ENCODE measurements at regions not wholly inside any gene's neighbourhood (a gene's known extent, or its start where the extent isn't known, plus 50 kb on each side); places are given as distances from the start of the nearest gene placed in this dataset.
A peak's percentile ranks its signal among the peaks of the same experiment; 100 is the strongest.

DNA sequence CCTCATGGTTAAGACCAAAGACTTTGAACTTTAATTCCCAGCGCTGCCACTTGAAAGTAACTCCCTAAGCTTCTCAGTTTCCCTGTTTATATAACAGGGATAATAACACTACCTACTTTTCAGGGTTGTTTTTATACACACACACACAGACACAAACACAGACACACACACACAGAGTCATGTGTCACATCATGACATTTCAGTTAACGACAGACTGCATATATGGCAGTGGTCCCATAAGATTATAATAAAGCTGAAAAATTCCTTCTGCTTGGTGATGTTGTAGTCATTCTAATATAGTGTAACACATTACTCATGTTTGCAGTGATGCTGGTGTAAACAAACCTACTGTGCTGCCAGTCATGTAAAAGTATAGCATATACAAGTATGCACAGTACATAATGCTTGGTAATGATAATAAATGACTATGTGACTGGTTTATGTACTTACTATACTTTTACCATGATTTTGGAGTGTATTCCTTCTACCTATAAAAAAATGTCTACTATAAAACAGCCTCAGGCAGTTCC, 89.2 kb upstream of the ITGA4 start:
- DNase-seq = no peak
- Histone ChIP-seq H3K4me1 (peaks cover 28% of the 10 kb centered on the region), H3K27ac (no peak overlapping the region)

DNA sequence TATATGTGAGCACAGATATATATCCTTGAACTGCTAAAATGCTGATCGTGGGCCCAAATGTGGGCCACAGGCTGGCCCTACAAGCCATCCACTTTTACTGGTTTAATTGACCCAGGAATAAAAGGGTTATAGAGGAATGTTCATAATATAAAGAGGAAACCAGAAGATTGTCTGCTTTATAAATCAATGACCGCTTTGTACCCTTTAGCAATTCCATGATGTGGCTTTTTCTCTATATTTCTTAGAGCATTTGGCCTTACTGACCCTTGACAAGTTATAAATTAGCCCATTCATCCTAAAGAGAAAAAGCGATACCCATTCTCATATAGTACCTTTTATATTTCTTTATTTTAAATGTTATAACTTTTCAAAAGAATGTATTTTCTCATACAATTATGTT, 87.1 kb upstream of the ITGA4 start:
- Histone ChIP-seq H3K4me3 (no peak overlapping the region), H3K27me3 (no peaks in the 10 kb centered on the region), H3K36me3 (no peaks in the 10 kb centered on the region), H3K4me1 (peaks cover 42% of the 10 kb centered on the region), H3K9me3 (replicated peaks) (no peaks in the 10 kb centered on the region), H3K27ac (no peak overlapping the region; the same call in 1 of the 2 replicates)
- no peak for DNase-seq

More for the DNA sequence above, 89.2 kb upstream of the ITGA4 start:
- Histone ChIP-seq H3K9me3 (replicated peaks) (no peaks in the 10 kb centered on the region), H3K36me3 (no peaks in the 10 kb centered on the region), H3K4me3 (no peak overlapping the region), H3K27me3 (no peaks in the 10 kb centered on the region)

DNA sequence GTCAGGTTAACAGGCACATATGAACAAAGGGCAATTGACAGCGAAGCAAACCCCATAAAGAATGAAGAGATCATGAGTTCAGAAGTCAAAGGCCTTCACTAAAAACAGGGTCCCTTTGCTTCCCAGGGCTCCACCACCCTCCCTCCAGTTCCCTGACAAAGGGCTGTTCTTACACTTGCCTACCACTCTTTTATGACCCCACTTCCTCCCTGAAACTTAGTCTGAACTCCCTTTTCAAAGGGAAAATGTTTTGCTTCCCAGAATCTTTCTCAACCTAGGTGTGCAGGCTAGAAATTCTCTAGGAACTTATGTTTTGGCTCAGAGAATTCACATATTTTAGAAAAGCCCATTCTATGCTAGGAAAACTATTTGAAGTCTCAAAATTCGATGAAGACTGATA, 86.0 kb upstream of the ITGA4 start:
- Histone ChIP-seq H3K4me1 (peaks cover 45% of the 10 kb centered on the region), H3K27ac (peak overlapping the region; percentile 96)

DNA sequence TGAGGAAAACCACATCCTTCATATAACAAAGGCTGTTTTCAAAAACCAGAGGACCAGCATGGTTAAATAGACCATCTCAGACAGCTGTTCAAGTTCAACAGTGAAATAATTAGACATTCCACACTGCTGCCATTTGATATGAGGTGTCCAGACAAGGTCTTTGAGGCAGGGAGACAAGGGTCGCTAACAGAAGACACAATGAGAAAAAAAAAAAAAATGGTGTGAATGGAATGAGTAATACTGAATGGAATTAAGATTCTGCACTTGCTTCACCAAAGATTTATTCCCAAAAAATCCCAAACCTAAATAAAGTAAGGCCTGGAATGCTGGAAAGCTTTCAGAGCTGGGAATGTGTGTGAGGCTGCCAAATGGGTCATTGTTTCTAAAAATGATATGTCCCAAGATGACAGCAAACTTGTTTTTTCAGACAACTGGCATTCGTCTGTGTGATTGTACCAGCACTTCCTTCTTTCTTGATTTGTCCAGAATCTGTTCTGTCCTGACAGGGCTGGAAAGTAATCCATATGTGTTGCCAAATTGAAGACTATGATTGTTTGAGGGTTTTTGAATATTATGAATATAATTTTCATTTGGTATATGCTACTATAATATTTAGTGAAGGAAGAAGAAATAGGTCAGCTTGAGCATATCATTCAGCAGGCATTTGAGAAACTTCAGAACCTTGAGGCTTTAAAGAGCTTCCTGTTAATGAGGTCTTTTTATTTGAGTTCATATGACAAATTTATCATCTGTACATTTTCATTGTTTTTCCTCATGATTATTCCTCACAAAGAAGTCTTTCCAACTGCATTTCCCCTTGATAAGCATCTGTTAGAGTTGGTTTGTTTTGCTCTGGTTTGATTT, 85.2 kb upstream of the ITGA4 start:
- peak; percentile 82 to 96 for DNase-seq

More for the DNA sequence above, 86.0 kb upstream of the ITGA4 start:
- Histone ChIP-seq H3K27me3 (no peaks in the 10 kb centered on the region), H3K4me3 (no peak overlapping the region), H3K9me3 (replicated peaks) (no peaks in the 10 kb centered on the region), H3K36me3 (no peaks in the 10 kb centered on the region)
- peak; percentile 45 to 74 for DNase-seq

DNA sequence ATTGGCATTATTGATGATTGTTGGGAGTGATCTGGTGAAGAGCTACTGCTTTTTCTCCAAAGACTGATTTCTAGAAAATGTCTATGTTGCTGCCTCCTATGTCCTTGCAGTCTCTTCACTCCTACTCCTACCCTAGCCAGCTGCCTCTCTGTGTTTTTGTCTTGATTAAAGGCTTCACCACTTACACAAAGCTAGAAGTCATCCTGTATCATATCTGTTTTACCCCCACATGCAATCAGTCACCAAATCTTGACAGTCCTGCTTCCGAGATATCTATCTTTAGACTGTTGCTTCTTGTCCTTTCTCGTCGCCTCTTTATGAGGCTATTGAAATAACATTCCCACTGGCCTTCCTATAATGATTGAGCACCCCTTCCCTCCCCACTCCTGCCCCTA, 84.5 kb upstream of the ITGA4 start:
- Histone ChIP-seq H3K27me3 (no peaks in the 10 kb centered on the region), H3K9me3 (replicated peaks) (no peaks in the 10 kb centered on the region), H3K27ac (peak overlapping the region; percentile 96), H3K4me3 (no peak overlapping the region), H3K4me1 (peaks cover 45% of the 10 kb centered on the region), H3K36me3 (no peaks in the 10 kb centered on the region)
- DNase-seq = peak in 1 of 2 experiments; percentile 37

More for the DNA sequence above, 85.2 kb upstream of the ITGA4 start:
- no peaks in the 10 kb centered on the region for H3K36me3 ChIP-seq
- H3K4me3 ChIP-seq = no peak overlapping the region
- H3K27me3 ChIP-seq = no peaks in the 10 kb centered on the region
- H3K4me1 ChIP-seq = peaks cover 45% of the 10 kb centered on the region
- H3K27ac ChIP-seq = peak overlapping the region; percentile 96
- no peaks in the 10 kb centered on the region for H3K9me3 ChIP-seq (replicated peaks)

DNA sequence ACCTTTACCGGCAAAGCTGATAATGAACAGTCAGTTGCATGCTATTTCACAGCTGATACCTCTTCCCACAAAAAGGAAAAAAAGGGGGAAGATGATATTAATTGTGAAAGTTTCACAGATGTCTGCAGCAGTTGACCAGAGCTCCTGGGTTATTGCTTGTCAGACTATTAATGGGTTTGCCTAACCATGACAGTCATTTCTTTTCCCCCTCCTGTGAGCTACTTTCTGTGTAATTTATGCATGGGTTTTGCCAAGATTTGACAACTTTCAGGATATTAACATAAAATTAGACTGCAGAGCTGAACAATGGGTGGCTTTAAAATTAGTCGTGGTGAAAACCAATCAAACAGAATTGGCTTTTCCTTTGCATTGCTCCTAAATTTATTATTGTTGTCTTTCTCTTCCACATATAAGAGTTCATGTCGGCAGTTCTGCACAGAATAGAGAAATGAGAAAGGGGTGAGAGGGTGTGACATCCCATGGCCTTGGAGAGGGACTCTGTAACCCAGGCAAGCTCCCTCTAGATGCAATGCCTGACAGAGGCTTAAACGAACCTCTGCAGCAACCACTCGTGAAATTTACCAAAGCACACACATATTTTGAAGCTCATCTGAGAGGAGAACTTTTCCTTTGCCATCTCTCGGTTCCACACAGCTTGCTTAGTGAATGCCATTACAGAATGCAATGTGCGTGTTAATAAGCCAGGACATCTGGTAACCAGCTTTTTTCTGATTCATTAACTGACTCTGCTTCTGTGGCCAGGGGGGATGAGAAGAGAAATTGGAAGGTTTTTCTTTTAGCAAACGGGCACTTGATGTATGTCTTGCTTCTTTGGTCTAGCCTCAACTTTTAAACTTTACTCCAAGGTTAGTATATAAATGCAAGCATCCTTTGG, 82.2 kb upstream of the ITGA4 start:
- Histone ChIP-seq H3K27ac (peak overlapping the region; percentile 4; the same call in 1 of the 2 replicates), H3K9me3 (replicated peaks) (no peaks in the 10 kb centered on the region), H3K27me3 (no peaks in the 10 kb centered on the region), H3K4me1 (peaks cover 42% of the 10 kb centered on the region), H3K36me3 (no peaks in the 10 kb centered on the region), H3K4me3 (no peak overlapping the region)
- peak in 1 of 2 experiments; percentile 8 for DNase-seq

DNA sequence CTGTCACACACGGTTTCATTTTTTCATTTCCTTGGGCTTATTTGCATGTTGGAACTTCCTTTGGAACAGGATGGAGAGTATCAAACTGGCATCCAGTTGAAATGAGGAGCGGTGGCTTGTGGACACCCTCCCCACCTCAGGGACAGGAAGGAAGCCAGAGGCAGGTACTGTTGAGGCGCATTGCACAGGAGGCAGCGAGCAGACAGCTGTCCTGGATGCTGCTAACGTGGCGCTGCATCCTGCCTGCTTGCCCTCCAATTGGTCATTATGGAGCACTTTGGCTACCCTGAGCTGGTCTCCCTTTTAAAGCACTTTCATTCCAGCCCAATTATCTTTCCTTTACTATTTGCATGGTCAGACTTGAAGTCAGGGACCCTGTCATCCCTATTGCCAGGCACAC, 80.7 kb upstream of the ITGA4 start:
- H3K9me3 ChIP-seq (replicated peaks) = no peaks in the 10 kb centered on the region
- DNase-seq = no peak
- no peaks in the 10 kb centered on the region for H3K27me3 ChIP-seq
- peaks cover 28% of the 10 kb centered on the region for H3K4me1 ChIP-seq
- H3K36me3 ChIP-seq = no peaks in the 10 kb centered on the region
- H3K4me3 ChIP-seq = no peak overlapping the region
- no peak overlapping the region for H3K27ac ChIP-seq

DNA sequence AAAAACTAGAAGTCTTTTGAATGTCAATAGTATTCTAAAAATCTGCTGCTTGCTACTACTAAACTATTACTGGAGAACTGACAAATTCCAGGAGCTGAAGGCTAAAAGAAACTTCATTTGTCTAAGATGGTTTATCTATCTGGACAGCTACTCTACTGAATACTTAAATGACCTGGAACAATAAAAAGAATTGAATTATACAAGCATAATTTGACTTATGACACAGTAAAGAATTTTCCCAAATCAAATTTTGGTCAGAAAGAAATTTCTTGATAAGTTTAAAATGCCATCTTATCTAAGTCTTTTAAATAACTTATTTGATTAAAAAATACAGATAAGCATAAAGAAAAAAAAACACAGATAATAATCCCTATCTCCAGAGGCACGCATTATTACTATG, 80.2 kb upstream of the ITGA4 start:
- Histone ChIP-seq H3K4me3 (no peak overlapping the region), H3K36me3 (no peaks in the 10 kb centered on the region), H3K27ac (no peak overlapping the region), H3K4me1 (peaks cover 27% of the 10 kb centered on the region), H3K27me3 (no peaks in the 10 kb centered on the region), H3K9me3 (replicated peaks) (no peaks in the 10 kb centered on the region)
- no peak for DNase-seq

DNA sequence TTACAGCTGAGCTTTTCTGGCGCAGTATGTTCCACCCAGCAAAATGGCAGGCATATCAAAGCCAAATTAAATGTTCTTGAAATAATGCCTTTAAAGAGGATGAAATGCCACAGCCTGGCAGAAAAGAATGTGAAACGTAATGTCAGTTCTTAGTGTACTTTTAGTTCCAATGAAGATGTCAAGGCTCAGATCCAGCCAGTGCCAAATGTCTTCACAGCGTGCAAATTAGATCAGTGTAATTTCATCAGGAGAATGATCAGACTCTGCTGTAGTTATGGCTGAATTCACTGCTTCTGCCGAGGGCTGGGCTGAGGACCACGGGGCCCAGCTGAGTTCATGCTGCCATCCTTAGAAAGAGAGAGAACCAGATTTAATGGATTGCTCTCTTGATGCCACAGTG, 78.7 kb upstream of the ITGA4 start:
- Histone ChIP-seq H3K36me3 (no peaks in the 10 kb centered on the region), H3K27ac (no peak overlapping the region), H3K9me3 (replicated peaks) (no peaks in the 10 kb centered on the region), H3K4me3 (no peak overlapping the region), H3K27me3 (no peaks in the 10 kb centered on the region), H3K4me1 (peaks cover 12% of the 10 kb centered on the region)
- no peak for DNase-seq

DNA sequence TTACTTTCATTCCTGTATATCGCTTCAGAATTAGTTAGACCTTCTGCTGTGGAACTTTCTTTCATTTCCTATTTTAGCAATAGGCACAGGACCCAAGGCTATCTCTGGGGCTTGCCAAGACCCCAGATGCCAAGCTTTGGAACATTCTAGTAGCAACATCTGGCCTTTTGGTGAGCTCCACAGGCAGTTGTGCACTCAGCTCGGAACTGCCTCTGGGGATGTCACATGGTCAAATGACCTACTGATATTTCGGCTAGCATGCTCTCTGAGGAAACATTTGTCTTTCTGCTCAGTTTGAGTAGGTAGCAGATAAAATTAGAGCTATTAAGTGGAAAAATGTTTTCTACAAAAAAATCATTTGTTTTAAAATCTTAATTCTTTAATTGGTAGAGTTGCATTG, 76.6 kb upstream of the ITGA4 start:
- DNase-seq = no peak
- Histone ChIP-seq H3K27ac (no peak overlapping the region), H3K9me3 (replicated peaks) (no peaks in the 10 kb centered on the region), H3K4me1 (no peaks in the 10 kb centered on the region), H3K4me3 (no peak overlapping the region), H3K36me3 (no peaks in the 10 kb centered on the region), H3K27me3 (no peaks in the 10 kb centered on the region)

DNA sequence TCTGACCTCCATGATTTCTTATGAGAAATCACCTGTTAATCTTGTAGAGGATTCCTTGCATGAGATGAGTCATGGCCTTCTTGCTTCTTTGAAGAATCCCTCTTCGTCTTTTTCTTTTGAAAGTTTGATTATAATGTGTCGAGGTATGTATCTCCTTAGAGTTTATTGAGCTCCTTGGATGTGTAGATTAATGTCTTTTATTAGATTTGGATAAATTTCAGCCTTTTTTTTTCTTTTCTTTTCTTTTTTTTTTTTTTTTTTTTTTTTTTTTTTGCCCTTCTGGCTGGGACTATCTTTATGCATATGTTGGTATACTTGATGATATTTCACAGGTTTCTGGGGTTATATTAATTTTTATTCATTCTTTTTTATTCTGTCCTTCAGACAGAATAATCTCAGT, 72.3 kb upstream of the ITGA4 start:
- DNase-seq = no peak
- Histone ChIP-seq H3K27me3 (no peaks in the 10 kb centered on the region), H3K36me3 (no peaks in the 10 kb centered on the region), H3K4me3 (no peak overlapping the region), H3K27ac (no peak overlapping the region), H3K4me1 (no peaks in the 10 kb centered on the region), H3K9me3 (replicated peaks) (no peaks in the 10 kb centered on the region)

DNA sequence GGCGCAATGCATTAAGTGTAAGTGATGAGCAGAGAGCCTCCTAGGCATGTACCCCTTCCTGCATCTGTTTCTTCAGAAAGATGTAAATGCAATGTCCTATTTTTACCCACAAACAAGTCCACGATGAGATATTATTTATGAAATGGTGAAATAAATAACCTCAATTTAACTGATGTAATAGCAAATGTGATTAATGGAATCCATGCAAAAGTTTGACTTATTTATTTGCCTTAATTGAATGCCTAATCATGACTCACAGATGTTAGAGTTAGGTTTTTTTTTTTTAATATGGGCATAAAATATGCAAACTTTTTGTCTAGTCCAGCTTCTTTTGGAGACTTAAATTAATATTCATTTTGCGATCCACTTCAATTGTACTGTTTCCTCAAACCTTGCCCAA, 67.7 kb upstream of the ITGA4 start:
- Histone ChIP-seq H3K4me3 (no peak overlapping the region), H3K27me3 (no peaks in the 10 kb centered on the region), H3K27ac (no peak overlapping the region), H3K36me3 (no peaks in the 10 kb centered on the region), H3K9me3 (replicated peaks) (no peaks in the 10 kb centered on the region), H3K4me1 (peaks cover 10% of the 10 kb centered on the region)
- DNase-seq = no peak

DNA sequence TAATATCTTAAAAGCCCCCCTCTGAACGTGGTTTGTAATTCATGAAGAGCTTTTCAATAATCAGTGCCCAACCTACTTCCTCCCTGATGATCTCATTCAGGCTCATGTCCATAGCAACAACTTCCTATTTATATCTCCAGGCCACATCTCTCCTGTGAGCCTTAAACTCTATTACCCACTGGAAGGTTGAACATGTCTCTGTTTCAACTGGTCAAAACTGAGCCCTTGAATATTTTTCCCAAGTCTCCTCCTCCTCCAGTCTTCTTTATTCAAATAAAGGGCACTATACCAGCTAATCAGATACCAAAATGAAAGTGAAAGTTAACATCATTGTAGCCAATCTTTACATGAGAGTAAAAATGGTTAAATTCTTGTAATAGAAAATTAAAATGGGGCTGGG, 63.7 kb upstream of the ITGA4 start:
- H3K9me3 ChIP-seq (replicated peaks) = no peaks in the 10 kb centered on the region; the same call in 1 of the 2 replicates
- peaks cover 43% of the 10 kb centered on the region for H3K4me1 ChIP-seq
- no peaks in the 10 kb centered on the region for H3K36me3 ChIP-seq
- peak overlapping the region; percentile 50 for H3K27ac ChIP-seq
- no peak overlapping the region for H3K4me3 ChIP-seq
- no peaks in the 10 kb centered on the region for H3K27me3 ChIP-seq
- peak; percentile 29 to 68 for DNase-seq

DNA sequence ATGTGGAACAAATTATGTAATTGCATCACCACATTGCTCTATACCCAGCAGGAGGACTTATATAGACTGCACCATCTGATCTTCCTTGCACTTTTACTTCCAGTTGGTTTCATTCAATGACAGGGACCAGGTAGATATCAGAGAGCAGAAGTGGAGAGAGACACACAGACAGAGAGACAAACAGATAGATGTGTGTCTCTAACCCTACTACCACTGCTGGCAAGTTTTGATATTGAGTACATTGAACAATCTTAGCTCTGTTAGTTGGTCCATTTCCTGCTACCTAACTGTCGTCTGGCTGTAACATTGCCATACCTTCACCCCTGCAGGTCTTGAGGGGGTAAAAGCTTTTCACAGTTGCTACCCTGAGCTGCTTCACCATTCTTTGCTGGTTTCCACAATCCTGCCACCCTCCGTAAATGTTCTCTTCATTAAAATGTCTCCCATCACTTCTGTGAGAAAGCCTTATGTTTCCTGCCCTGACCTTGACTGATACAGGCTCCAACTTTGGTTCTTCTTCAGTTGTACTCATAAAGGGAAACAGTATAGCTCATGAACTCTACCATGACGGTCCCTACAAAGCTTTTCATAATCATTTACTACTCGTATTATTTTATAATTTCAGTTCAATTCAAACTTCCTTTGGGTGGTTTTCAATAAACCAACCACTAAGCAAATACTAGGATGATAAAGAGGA, 62.3 kb upstream of the ITGA4 start:
- Histone ChIP-seq H3K27me3 (no peaks in the 10 kb centered on the region), H3K27ac (peak overlapping the region; percentile 87), H3K4me1 (peaks cover 48% of the 10 kb centered on the region), H3K4me3 (no peak overlapping the region), H3K36me3 (no peaks in the 10 kb centered on the region), H3K9me3 (replicated peaks) (no peaks in the 10 kb centered on the region; the same call in 1 of the 2 replicates)
- DNase-seq = no peak

Measured in SJCRH30 (cell line).